ENCODE measurements at regions not wholly inside any gene's neighbourhood (a gene's known extent, or its start where the extent isn't known, plus 50 kb on each side); places are given as distances from the start of the nearest gene placed in this dataset.

DNA sequence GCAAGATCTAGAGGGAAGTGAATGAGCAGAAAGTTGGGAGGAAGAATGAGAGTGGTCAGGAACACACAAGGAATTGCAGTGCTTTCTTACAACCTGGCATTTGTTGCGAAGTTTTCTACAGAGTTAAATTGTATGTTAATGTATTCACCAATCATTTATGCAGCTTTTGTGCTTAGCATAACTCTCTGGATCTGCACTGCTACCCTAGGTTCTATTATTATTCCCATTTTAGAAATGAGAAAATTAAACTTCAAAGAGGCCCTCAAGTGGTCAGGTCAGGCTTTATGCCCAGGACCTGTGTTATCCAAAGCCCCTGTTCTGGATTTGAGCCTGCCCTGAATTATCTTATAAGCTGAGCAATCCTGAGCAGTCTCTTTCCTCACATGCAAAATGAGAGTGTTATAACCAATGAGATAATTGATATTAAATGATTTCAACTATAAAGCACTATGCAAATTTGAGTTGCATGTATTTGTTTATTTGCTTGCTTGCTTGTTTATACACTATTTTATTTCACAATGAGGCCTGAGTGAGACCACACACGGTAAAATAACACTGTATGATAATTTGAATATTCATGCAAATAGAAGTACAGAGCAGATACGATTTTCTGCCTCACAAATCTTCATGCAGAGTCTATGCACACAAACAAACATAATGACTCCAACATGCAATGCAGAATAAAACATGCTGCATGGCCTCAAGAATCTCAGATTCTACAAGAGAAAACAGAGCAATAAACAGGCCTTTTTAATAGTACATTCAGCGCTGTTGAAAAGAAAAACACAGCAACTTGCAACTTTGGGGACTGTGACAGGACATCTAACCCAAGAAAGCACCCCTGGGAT is 323.0 kb downstream of the PLPP3 start:
- peaks cover 5% of the 10 kb centered on the region for H3K9me3 Mint-ChIP-seq
- no peak overlapping the region for H3K27ac Mint-ChIP-seq
- H3K4me1 Mint-ChIP-seq (ENCODE audit: unreplicated experiment): peaks cover 7% of the 10 kb centered on the region
- TF ChIP-seq, protein P1, sequence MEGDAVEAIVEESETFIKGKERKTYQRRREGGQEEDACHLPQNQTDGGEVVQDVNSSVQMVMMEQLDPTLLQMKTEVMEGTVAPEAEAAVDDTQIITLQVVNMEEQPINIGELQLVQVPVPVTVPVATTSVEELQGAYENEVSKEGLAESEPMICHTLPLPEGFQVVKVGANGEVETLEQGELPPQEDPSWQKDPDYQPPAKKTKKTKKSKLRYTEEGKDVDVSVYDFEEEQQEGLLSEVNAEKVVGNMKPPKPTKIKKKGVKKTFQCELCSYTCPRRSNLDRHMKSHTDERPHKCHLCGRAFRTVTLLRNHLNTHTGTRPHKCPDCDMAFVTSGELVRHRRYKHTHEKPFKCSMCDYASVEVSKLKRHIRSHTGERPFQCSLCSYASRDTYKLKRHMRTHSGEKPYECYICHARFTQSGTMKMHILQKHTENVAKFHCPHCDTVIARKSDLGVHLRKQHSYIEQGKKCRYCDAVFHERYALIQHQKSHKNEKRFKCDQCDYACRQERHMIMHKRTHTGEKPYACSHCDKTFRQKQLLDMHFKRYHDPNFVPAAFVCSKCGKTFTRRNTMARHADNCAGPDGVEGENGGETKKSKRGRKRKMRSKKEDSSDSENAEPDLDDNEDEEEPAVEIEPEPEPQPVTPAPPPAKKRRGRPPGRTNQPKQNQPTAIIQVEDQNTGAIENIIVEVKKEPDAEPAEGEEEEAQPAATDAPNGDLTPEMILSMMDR (conservative IDR thresholded peaks at IDR 0.05): no peak
- H3K36me3 Mint-ChIP-seq: no peaks in the 10 kb centered on the region
- H3K4me3 Mint-ChIP-seq: no peak overlapping the region
- H3K27me3 Mint-ChIP-seq: no peaks in the 10 kb centered on the region
- DNase-seq (ENCODE audit: extremely low spot score, unreplicated experiment): no peak

DNA sequence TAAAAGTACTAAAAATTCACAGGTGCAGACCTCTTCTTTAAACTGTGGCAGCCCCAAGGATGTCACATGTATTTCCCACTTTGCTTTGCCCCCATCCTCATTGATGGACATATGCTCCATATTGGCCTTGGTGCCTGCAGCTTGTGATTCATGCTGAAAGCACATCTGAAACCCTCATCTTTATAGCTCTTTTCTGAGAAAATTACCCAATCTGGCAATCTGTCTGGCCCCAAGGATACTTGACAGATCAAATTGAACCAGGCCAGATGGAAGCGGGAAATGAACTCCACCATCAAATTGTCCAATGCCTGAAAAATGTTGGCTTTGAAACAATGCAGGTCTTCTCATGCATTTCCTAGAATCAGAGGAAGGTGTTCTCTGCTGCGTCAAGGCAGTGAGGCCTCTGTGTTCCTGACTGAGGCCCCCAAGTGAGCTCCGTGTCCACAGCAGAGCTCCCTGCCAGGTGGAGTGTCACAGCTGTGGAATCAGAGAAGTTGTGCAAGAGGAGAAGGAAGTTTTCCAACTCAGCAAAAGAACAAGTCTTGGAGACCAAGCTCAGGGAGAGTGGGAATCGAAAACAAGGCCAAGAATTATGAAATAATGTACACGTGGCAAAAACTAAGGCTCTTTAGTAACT is 323.7 kb downstream of the PLPP3 start:
- Mint-ChIP-seq H3K27ac (no peak overlapping the region), H3K9me3 (peaks cover 5% of the 10 kb centered on the region), H3K27me3 (no peaks in the 10 kb centered on the region), H3K4me3 (no peak overlapping the region), H3K4me1 (ENCODE audit: unreplicated experiment) (peaks cover 7% of the 10 kb centered on the region), H3K36me3 (no peaks in the 10 kb centered on the region)
- DNase-seq (ENCODE audit: extremely low spot score, unreplicated experiment): no peak
- TF ChIP-seq, protein P1 (conservative IDR thresholded peaks at IDR 0.05): no peak

- H3K36me3 Mint-ChIP-seq: no peaks in the 10 kb centered on the region
- DNase-seq (ENCODE audit: extremely low spot score, unreplicated experiment): no peak
- TF ChIP-seq, protein P1 (conservative IDR thresholded peaks at IDR 0.05): no peak
- H3K4me1 Mint-ChIP-seq (ENCODE audit: unreplicated experiment): peaks cover 12% of the 10 kb centered on the region
- no peaks in the 10 kb centered on the region for H3K9me3 Mint-ChIP-seq
- no peaks in the 10 kb centered on the region for H3K27me3 Mint-ChIP-seq
- H3K27ac Mint-ChIP-seq: no peak overlapping the region
- H3K4me3 Mint-ChIP-seq: no peak overlapping the region
Measured at GRCh38 chr1:56254130-56254529, 325.2 kb downstream of the PLPP3 start.

DNA sequence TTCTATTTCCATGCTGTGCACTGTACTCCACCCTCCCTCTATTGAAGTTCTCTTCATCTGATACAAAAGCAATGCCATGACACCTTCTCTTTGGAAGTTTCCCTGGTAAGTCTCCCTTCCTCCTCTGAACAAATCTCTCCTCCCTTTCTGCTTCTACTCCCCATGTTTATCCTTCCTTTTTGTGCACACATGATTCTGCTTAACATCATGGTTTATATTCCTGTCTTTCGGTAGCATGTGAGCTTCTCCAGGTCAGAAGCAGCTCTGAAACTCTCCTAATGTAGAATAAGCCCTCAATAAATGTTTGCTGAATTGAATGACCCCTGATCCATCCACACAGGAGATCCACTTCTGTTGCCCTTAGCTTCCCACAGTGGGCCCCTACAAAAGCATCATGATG is 328.6 kb downstream of the PLPP3 start:
- Mint-ChIP-seq H3K9me3 (no peaks in the 10 kb centered on the region), H3K4me3 (no peak overlapping the region), H3K27me3 (no peaks in the 10 kb centered on the region), H3K36me3 (no peaks in the 10 kb centered on the region), H3K4me1 (ENCODE audit: unreplicated experiment) (peaks cover 8% of the 10 kb centered on the region), H3K27ac (no peak overlapping the region)
- TF ChIP-seq, protein P1 (conservative IDR thresholded peaks at IDR 0.05): no peak
- DNase-seq (ENCODE audit: extremely low spot score, unreplicated experiment): no peak

DNA sequence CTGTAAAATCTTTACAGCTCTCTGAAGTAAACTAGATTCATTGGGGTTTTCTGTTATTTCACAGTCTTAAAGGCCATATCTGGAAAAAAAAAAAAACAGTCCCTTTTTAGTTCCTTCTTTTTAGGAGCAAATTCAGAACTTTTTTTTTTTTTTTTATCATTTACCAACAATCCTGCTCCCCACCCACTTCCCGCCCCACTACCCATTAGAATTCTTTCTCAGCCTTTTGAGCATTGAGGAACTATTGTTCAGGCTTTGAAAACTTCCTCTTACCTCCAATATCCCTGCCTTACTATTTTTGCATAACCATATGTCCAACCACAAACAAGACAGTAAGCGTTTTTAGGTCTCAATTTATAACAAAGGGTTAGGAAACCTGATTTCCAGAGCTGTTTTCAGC is 330.1 kb downstream of the PLPP3 start:
- Mint-ChIP-seq H3K27ac (no peak overlapping the region), H3K36me3 (no peaks in the 10 kb centered on the region), H3K4me3 (no peak overlapping the region), H3K4me1 (ENCODE audit: unreplicated experiment) (peaks cover 5% of the 10 kb centered on the region), H3K9me3 (no peaks in the 10 kb centered on the region), H3K27me3 (no peaks in the 10 kb centered on the region)
- DNase-seq (ENCODE audit: extremely low spot score, unreplicated experiment): no peak
- TF ChIP-seq, protein P1 (conservative IDR thresholded peaks at IDR 0.05): no peak
